T-helper 2 cell treated with Interferon-gamma antibody and Interleukin-4, amounts not matched to agents 5 μg/mL and 100 μg/mL, for 36 hours (primary cell): ENCODE measurements at regions not wholly inside any gene's neighbourhood (a gene's known extent, or its start where the extent isn't known, plus 50 kb on each side); places are given as distances from the start of the nearest gene placed in this dataset.
"Not testable (repeated sequence)": the region's sequence is repeated elsewhere in the genome, so short reads cannot be mapped to it uniquely, and the experiment has no call there.

ENCODE experiments used
- DNase-seq: peaks from one replicate; pipeline ENCODE4 v3.0.0; 2021; ENCODE audit warnings: low spot score
- H3K27ac Mint-ChIP-seq: one replicate; pipeline ENCODE4 v1.8.0; 2021; ENCODE audit warnings: mild to moderate bottlenecking, mixed read lengths
- H3K27me3 Mint-ChIP-seq: one replicate; pipeline ENCODE4 v1.8.0; 2021; ENCODE audit warnings: low read depth, mixed read lengths
- H3K36me3 Mint-ChIP-seq: one replicate; pipeline ENCODE4 v1.8.0; 2021; ENCODE audit warnings: low read depth, mixed read lengths
- H3K4me1 Mint-ChIP-seq: one replicate; pipeline ENCODE4 v1.8.0; 2021; ENCODE audit warnings: low read depth, mixed read lengths
- H3K4me3 Mint-ChIP-seq: one replicate; pipeline ENCODE4 v1.8.0; 2022; ENCODE audit warnings: mild to moderate bottlenecking, moderate library complexity, mixed read lengths
- H3K9me3 Mint-ChIP-seq: one replicate; pipeline ENCODE4 v1.8.0; 2021; ENCODE audit warnings: mixed read lengths

GRCh38 chr14:34172550-34173368 is 221.9 kb upstream of the EGLN3 start:
- DNase-seq = no peak
- peaks cover 1% of the 10 kb centered on the region for H3K4me1 Mint-ChIP-seq
- H3K4me3 Mint-ChIP-seq = no peak overlapping the region
- peaks cover 33% of the 10 kb centered on the region for H3K27me3 Mint-ChIP-seq
- no peaks in the 10 kb centered on the region for H3K9me3 Mint-ChIP-seq
- no peaks in the 10 kb centered on the region for H3K36me3 Mint-ChIP-seq
- H3K27ac Mint-ChIP-seq = no peak overlapping the region

DNA sequence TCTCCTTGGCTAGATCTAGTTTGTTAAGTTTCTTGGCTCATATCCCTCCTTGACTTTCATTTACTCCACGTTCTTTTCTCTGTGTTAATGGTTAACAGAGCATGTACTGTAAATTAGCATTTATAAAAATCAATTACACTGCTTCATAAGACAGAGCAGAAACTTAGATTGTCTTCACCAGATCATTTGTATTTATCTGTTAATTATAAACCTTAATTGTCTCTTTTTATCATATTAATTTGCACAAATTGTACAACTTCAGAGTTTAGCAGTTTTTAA is 221.2 kb upstream of the EGLN3 start:
- peaks cover 38% of the 10 kb centered on the region for H3K27me3 Mint-ChIP-seq
- no peaks in the 10 kb centered on the region for H3K9me3 Mint-ChIP-seq
- H3K27ac Mint-ChIP-seq = no peak overlapping the region
- no peak overlapping the region for H3K4me3 Mint-ChIP-seq
- no peak for DNase-seq
- no peaks in the 10 kb centered on the region for H3K36me3 Mint-ChIP-seq
- peaks cover 1% of the 10 kb centered on the region for H3K4me1 Mint-ChIP-seq

- no peaks in the 10 kb centered on the region for H3K9me3 Mint-ChIP-seq
- no peak overlapping the region for H3K27ac Mint-ChIP-seq
- peaks cover 1% of the 10 kb centered on the region for H3K4me1 Mint-ChIP-seq
- peaks cover 34% of the 10 kb centered on the region for H3K27me3 Mint-ChIP-seq
- no peaks in the 10 kb centered on the region for H3K36me3 Mint-ChIP-seq
- no peak overlapping the region for H3K4me3 Mint-ChIP-seq
- no peak for DNase-seq
Measured at GRCh38 chr14:34171431-34172172, 220.7 kb upstream of the EGLN3 start.

- no peak overlapping the region for H3K27ac Mint-ChIP-seq
- no peaks in the 10 kb centered on the region for H3K9me3 Mint-ChIP-seq
- no peaks in the 10 kb centered on the region for H3K36me3 Mint-ChIP-seq
- no peak for DNase-seq
- H3K4me3 Mint-ChIP-seq = no peak overlapping the region
- peaks cover 9% of the 10 kb centered on the region for H3K4me1 Mint-ChIP-seq
- H3K27me3 Mint-ChIP-seq = peaks cover 36% of the 10 kb centered on the region
Measured at GRCh38 chr14:34170882-34171281, 220.0 kb upstream of the EGLN3 start.

DNA sequence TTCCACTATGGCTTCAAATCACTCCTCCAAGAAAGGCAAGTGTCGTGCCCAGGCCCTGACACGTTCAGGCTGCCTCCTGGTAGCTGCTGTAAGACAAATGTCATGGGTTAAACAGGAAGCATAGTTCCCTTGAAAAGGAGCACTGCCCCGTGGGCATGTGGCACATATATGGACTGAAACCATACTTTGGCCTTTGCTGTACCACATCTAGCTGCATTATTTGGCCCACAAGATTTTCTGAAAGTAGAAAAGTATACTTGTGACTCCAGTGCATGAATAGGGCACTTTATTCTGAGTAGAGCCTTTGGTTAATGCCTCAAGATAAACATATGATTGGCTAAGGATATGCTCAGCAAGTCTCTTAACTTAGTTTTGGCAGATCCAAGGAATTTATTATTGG is 218.7 kb upstream of the EGLN3 start:
- peaks cover 19% of the 10 kb centered on the region for H3K4me1 Mint-ChIP-seq
- no peaks in the 10 kb centered on the region for H3K9me3 Mint-ChIP-seq
- DNase-seq = no peak
- no peaks in the 10 kb centered on the region for H3K36me3 Mint-ChIP-seq
- no peak overlapping the region for H3K27ac Mint-ChIP-seq
- no peak overlapping the region for H3K4me3 Mint-ChIP-seq
- peaks cover 44% of the 10 kb centered on the region for H3K27me3 Mint-ChIP-seq

GRCh38 chr14:34168656-34169055 is 217.8 kb upstream of the EGLN3 start:
- H3K36me3 Mint-ChIP-seq = no peaks in the 10 kb centered on the region
- peaks cover 47% of the 10 kb centered on the region for H3K27me3 Mint-ChIP-seq
- H3K4me3 Mint-ChIP-seq = no peak overlapping the region
- no peak overlapping the region for H3K27ac Mint-ChIP-seq
- no peaks in the 10 kb centered on the region for H3K9me3 Mint-ChIP-seq
- H3K4me1 Mint-ChIP-seq = peaks cover 19% of the 10 kb centered on the region
- no peak for DNase-seq

GRCh38 chr14:34165847-34166350 is 215.0 kb upstream of the EGLN3 start:
- peak overlapping the region; percentile 60 for H3K4me3 Mint-ChIP-seq
- no peaks in the 10 kb centered on the region for H3K36me3 Mint-ChIP-seq
- no peak for DNase-seq
- H3K4me1 Mint-ChIP-seq = peaks cover 25% of the 10 kb centered on the region
- peak overlapping the region; percentile 9 for H3K27ac Mint-ChIP-seq
- no peaks in the 10 kb centered on the region for H3K9me3 Mint-ChIP-seq
- H3K27me3 Mint-ChIP-seq = peaks cover 32% of the 10 kb centered on the region

DNA sequence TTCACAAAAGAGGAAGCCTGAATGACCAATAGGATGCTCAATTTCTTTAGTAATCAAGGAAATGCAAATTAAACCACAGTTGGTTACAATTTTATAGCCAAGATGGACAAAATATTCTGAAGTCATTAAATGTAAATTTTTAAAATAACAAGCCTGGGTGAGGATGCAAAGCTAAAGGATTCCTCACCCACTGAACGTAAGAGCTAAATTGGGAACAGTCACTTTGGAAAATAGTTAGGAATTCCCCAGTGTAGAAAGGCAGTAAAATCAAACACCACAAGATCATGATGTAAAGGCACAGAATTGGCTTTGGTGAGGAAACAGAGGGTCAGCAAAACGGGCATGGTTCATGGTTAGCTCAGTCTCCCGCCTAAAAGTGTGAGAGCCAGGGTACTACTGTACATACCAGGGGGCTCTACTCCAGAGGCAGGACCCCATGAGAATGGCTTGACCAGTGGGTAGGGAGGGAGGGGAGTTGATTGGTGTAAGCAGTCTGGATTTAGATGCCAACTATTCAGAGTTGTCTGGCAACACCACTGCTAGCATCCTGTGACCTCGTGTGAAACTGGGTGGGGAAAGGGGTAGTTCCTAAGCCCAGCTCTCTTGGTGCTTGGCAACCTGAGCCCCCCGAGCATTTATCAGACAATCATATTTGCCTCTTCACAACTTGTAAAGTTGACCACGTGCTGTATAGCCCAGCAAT is 213.4 kb upstream of the EGLN3 start:
- Mint-ChIP-seq H3K27ac (no peak overlapping the region), H3K36me3 (no peaks in the 10 kb centered on the region), H3K9me3 (no peaks in the 10 kb centered on the region), H3K4me3 (no peak overlapping the region), H3K4me1 (peaks cover 26% of the 10 kb centered on the region), H3K27me3 (peaks cover 32% of the 10 kb centered on the region)
- no peak for DNase-seq

GRCh38 chr14:34161351-34162082 is 210.6 kb upstream of the EGLN3 start:
- H3K27ac Mint-ChIP-seq = no peak overlapping the region
- H3K36me3 Mint-ChIP-seq = no peaks in the 10 kb centered on the region
- H3K27me3 Mint-ChIP-seq = peaks cover 22% of the 10 kb centered on the region
- no peak for DNase-seq
- H3K4me3 Mint-ChIP-seq = no peak overlapping the region
- no peaks in the 10 kb centered on the region for H3K9me3 Mint-ChIP-seq
- peaks cover 25% of the 10 kb centered on the region for H3K4me1 Mint-ChIP-seq

GRCh38 chr14:34160619-34161018 is 209.7 kb upstream of the EGLN3 start:
- Mint-ChIP-seq H3K4me1 (peaks cover 16% of the 10 kb centered on the region), H3K9me3 (no peaks in the 10 kb centered on the region), H3K4me3 (no peak overlapping the region), H3K27me3 (peaks cover 16% of the 10 kb centered on the region), H3K36me3 (no peaks in the 10 kb centered on the region), H3K27ac (no peak overlapping the region)
- no peak for DNase-seq

DNA sequence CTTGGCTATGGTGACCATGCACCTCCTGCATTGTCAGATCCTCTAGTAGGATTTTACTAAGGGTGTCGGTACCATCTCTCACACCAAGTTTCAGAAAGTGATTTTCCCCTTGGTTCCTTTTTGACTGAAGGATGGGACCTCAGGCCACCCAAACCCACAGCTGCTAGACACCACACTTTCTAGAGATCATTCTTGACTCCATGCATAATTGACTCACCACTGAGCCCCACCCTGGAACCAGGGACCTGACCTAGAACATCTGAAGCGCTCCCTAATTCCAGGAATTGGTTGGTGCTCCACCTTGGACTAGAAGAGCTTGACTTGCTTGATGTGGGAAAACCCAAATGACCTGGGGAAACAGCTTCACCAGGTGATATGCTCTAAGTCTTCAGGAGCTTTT is 206.8 kb upstream of the EGLN3 start:
- Mint-ChIP-seq H3K27me3 (peaks cover 5% of the 10 kb centered on the region), H3K36me3 (no peaks in the 10 kb centered on the region), H3K9me3 (no peaks in the 10 kb centered on the region), H3K4me3 (no peak overlapping the region), H3K27ac (no peak overlapping the region), H3K4me1 (peaks cover 9% of the 10 kb centered on the region)
- no peak for DNase-seq

- Mint-ChIP-seq H3K4me1 (no peaks in the 10 kb centered on the region), H3K27me3 (peaks cover 6% of the 10 kb centered on the region), H3K36me3 (no peaks in the 10 kb centered on the region), H3K4me3 (no peak overlapping the region), H3K9me3 (peaks cover 9% of the 10 kb centered on the region), H3K27ac (no peak overlapping the region)
- no peak for DNase-seq
Measured at GRCh38 chr14:34147461-34147860, 196.6 kb upstream of the EGLN3 start.

- H3K9me3 Mint-ChIP-seq = peaks cover 23% of the 10 kb centered on the region
Measured at GRCh38 chr14:34140127-34140526, 189.3 kb upstream of the EGLN3 start.

More at GRCh38 chr14:34140127-34140526, 189.3 kb upstream of the EGLN3 start:
- not testable (repeated sequence) for DNase-seq, H3K27ac Mint-ChIP-seq, H3K4me3 Mint-ChIP-seq, H3K36me3 Mint-ChIP-seq, H3K4me1 Mint-ChIP-seq
- peaks cover 13% of the 10 kb centered on the region for H3K27me3 Mint-ChIP-seq
